Erythroblast (primary cell): ENCODE measurements at regions not wholly inside any gene's neighbourhood (a gene's known extent, or its start where the extent isn't known, plus 50 kb on each side); places are given as distances from the start of the nearest gene placed in this dataset.

Experiments
- DNase-seq, 2 experiments: peaks; one replicate each; lab custom pipeline; 2025; lab: John Stamatoyannopoulos, UW
- GATA1 ChIP-seq: IDR thresholded peaks from 2 replicates; pipeline ENCODE4 v1.6.1; 2011; ENCODE audit warnings: low read depth, mild to moderate bottlenecking, control low read depth, low read length, moderate library complexity
- POLR2A ChIP-seq: IDR thresholded peaks from 2 replicates; pipeline ENCODE4 v1.6.1; 2011; ENCODE audit warnings: mild to moderate bottlenecking, low read length

- no peak for DNase-seq
- no peak for TF ChIP-seq GATA1
- TF ChIP-seq POLR2A = no peak
Observed at GRCh38 chr17:77824102-77824779, 134.3 kb upstream of the TNRC6C start.

GRCh38 chr17:77824780-77825280 lies 133.7 kb upstream of the TNRC6C start:
- TF ChIP-seq GATA1 = no peak
- TF ChIP-seq POLR2A = no peak
- DNase-seq = no peak

- TF ChIP-seq POLR2A (no peak), GATA1 (no peak)
- DNase-seq = no peak
Observed at GRCh38 chr17:77825621-77826020, 132.9 kb upstream of the TNRC6C start.

- DNase-seq = no peak
- no peak for TF ChIP-seq POLR2A
- no peak for TF ChIP-seq GATA1
Observed at GRCh38 chr17:77826132-77826873, 132.2 kb upstream of the TNRC6C start.

GRCh38 chr17:77827039-77827438 lies 131.5 kb upstream of the TNRC6C start:
- no peak for TF ChIP-seq POLR2A
- TF ChIP-seq GATA1 = no peak
- DNase-seq = no peak

GRCh38 chr17:77827511-77827910 lies 131.0 kb upstream of the TNRC6C start:
- no peak for TF ChIP-seq POLR2A
- no peak for TF ChIP-seq GATA1
- DNase-seq = no peak

GRCh38 chr17:77828749-77829539 lies 129.6 kb upstream of the TNRC6C start:
- peak in 1 of 2 experiments; percentile 21 for DNase-seq
- TF ChIP-seq POLR2A (no peak), GATA1 (no peak)

GRCh38 chr17:77829843-77830799 lies 128.4 kb upstream of the TNRC6C start:
- TF ChIP-seq POLR2A = no peak
- TF ChIP-seq GATA1 = no peak
- no peak for DNase-seq

GRCh38 chr17:77830816-77831473 lies 127.6 kb upstream of the TNRC6C start:
- TF ChIP-seq GATA1 (no peak), POLR2A (no peak)
- no peak for DNase-seq

GRCh38 chr17:77831474-77832179 lies 126.9 kb upstream of the TNRC6C start:
- no peak for DNase-seq
- no peak for TF ChIP-seq POLR2A

- DNase-seq = no peak
Observed at GRCh38 chr17:77832180-77832560, 126.3 kb upstream of the TNRC6C start.

GRCh38 chr17:77833769-77834168 lies 124.7 kb upstream of the TNRC6C start:
- DNase-seq = no peak
- TF ChIP-seq GATA1 (no peak), POLR2A (no peak)

More at GRCh38 chr17:77832180-77832560, 126.3 kb upstream of the TNRC6C start:
- TF ChIP-seq POLR2A (no peak), GATA1 (no peak)
